Right lobe of liver (tissue), 6 donors: ENCODE measurements at regions not wholly inside any gene's neighbourhood (a gene's known extent, or its start where the extent isn't known, plus 50 kb on each side); places are given as distances from the start of the nearest gene placed in this dataset.
"Not testable (repeated sequence)": the region's sequence is repeated elsewhere in the genome, so short reads cannot be mapped to it uniquely, and the experiment has no call there.

Experiments
- ATAC-seq, 4 donors: fragments of 200-7000 bp; cut with Tn5 transposase; one replicate each; pipeline ENCODE4 v1.9.1; 2020; ENCODE audit warnings: mild to moderate bottlenecking in 4 of 4, moderate library complexity in 4 of 4
- DNase-seq, 3 donors: peaks; one replicate each; pipeline ENCODE4 v3.0.0-alpha.2; 2020
- H3K27ac ChIP-seq, 3 donors: fragments of 200-600 bp; one replicate each; pipeline ENCODE4 v1.8.0; 2022
- H3K27me3 ChIP-seq, 2 donors: fragments of 200-600 bp; one replicate each; pipeline ENCODE4 v1.8.0; 2022
- H3K36me3 ChIP-seq, 4 donors: fragments of 200-600 bp; sonication (generic) in 1 of 4; one replicate each; pipeline versions ENCODE4 v1.5.1 to v1.8.0; 2017 to 2022; ENCODE audit warnings: control low read depth in 1 of 4
- H3K4me1 ChIP-seq, 4 donors: fragments of 200-600 bp; sonication (generic) in 1 of 4; one replicate each; pipeline versions ENCODE4 v1.5.1 to v1.8.0; 2017 to 2022; ENCODE audit warnings: control low read depth in 1 of 4
- H3K4me3 ChIP-seq, 3 donors: fragments of 200-600 bp; one replicate each; pipeline ENCODE4 v1.8.0; 2022
- H3K9me3 ChIP-seq, 4 donors: fragments of 200-600 bp; sonication (generic) in 1 of 4; one replicate each; pipeline versions ENCODE4 v1.5.1 to v1.8.0; 2017 to 2022; ENCODE audit warnings: control low read depth in 1 of 4
- CTCF ChIP-seq, 4 donors: fragments of 200-600 bp in 3 of 4; fragments of 450-650 bp in 1 of 4; IDR thresholded peaks; one replicate each; pipeline versions ENCODE4 v1.5.1 to v1.8.0; 2016 to 2022; ENCODE audit warnings: antibody characterized with exemption in 4 of 4, mild to moderate bottlenecking in 2 of 4
- POLR2A ChIP-seq: fragments of 450-650 bp; IDR thresholded peaks from one replicate; pipeline ENCODE4 v1.6.1; 2017; ENCODE audit warnings: antibody characterized with exemption, mild to moderate bottlenecking
- WGBS: methylation state at CpG from one replicate; pipeline ENCODE4 v1.1.6; 2018; ENCODE audit warnings: low coverage, low lambda C conversion rate; ENCODE audit not compliant: insufficient coverage; ENCODE audit errors: missing lambda C conversion rate; 5-methylcytosine and 5-hydroxymethylcytosine counted together
- intact Hi-C, 2 donors: fragments of 100-400 bp; cut with DNase I; formaldehyde crosslinking; loops; one replicate each; pipeline versions ENCODE4 v1.11.2 to v1.14.1; 2022
- donor health status: DM: no; HTN: yes; CAD: no.
- donor health status: DM: no; HTN: no; CAD: no.
- donor health status: DM: no; HTN: no; CAD: no.
- donor health status: DM: no; HTN: yes; CAD: no.
- donor health status: DM: no; HTN: yes; CAD: no.

DNA sequence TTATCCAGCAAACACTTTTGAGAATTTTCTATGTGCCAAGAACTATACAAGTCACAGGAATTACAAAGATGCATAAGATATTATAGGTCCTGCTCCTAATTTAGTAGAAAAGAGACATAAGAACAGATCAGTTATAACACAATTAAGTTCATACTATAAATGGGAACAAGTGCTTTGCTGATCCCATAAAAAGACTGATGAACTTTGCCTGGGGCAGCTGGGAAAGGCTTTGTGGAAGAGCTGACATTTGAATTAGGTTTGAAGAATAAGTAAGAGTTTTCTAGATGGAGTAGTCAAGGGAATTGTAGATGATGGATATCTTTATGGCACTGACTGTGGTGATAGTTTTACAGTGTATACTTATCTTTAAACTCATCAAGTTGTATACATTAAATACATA lies 76.5 kb downstream of the VCAM1 start:
- Histone ChIP-seq H3K4me1 (peaks cover 0 to 10% (median 0%) of the 10 kb centered on the region in 4 donors), H3K27ac (no peak overlapping the region)

GRCh38 chr1:100799548-100799947 lies 80.0 kb downstream of the VCAM1 start:
- Histone ChIP-seq H3K9me3 (no peaks in the 10 kb centered on the region), H3K36me3 (no peaks in the 10 kb centered on the region), H3K4me1 (peaks cover 0 to 10% (median 0%) of the 10 kb centered on the region in 4 donors), H3K27ac (no peak overlapping the region), H3K4me3 (no peak overlapping the region), H3K27me3 (no peaks in the 10 kb centered on the region)
- TF ChIP-seq CTCF (IDR thresholded peaks at IDR 0.05) (no peak), POLR2A (no peak)
- 75% methylated on average over 2 of the region's 2 CpGs for WGBS
- ATAC-seq (no peak), DNase-seq (no peak)
- intact Hi-C loops = no loop called here

More for the DNA sequence above, 76.5 kb downstream of the VCAM1 start:
- Histone ChIP-seq H3K36me3 (no peaks in the 10 kb centered on the region), H3K4me3 (no peak overlapping the region), H3K27me3 (no peaks in the 10 kb centered on the region), H3K9me3 (no peaks in the 10 kb centered on the region)
- DNase-seq = no peak
- TF ChIP-seq CTCF (IDR thresholded peaks at IDR 0.05) (no peak), POLR2A (no peak)
- no peak for ATAC-seq
- intact Hi-C loops = no loop called here

- no peaks in the 10 kb centered on the region for H3K36me3 ChIP-seq
- no peak overlapping the region for H3K4me3 ChIP-seq
- H3K27ac ChIP-seq = no peak overlapping the region
- peak; percentile 48 to 83 (median 76) for ATAC-seq
- TF ChIP-seq POLR2A = no peak
- no peak for TF ChIP-seq CTCF (IDR thresholded peaks at IDR 0.05)
- no peaks in the 10 kb centered on the region for H3K9me3 ChIP-seq
- H3K27me3 ChIP-seq = no peaks in the 10 kb centered on the region
- intact Hi-C loops = no loop called here
- no peak for DNase-seq
- H3K4me1 ChIP-seq = peaks cover 0 to 10% (median 0%) of the 10 kb centered on the region in 4 donors
- 78% methylated on average over 1 of the region's 1 CpG for WGBS
Measured at GRCh38 chr1:100799954-100800612, 80.5 kb downstream of the VCAM1 start.

DNA sequence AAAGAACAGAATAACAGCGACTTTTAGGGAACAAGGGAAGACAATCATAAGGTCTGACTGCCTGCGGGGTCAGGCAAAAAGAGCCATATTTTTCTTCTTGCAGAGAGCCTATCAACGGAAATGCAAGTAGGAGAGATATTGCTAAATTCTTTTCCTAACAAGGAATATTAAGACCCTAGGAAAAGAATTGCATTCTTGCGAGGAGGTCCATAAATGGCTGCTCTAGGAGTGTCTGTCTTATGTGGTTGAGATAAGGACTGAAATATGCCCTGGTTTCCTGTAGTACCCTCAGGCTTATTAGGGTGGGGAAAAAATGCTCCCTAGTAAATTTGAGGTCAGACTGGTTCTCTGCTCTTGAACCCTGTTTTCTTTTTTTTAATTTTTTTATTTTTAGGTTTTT lies 81.7 kb downstream of the VCAM1 start:
- H3K27me3 ChIP-seq, H3K4me1 ChIP-seq, intact Hi-C loops, DNase-seq, H3K36me3 ChIP-seq, H3K9me3 ChIP-seq, H3K4me3 ChIP-seq, H3K27ac ChIP-seq, ATAC-seq: not testable (repeated sequence)
- WGBS = 100% methylated on average over 4 of the region's 4 CpGs

- H3K36me3 ChIP-seq, H3K27ac ChIP-seq, H3K4me1 ChIP-seq, H3K4me3 ChIP-seq, H3K9me3 ChIP-seq, intact Hi-C loops, DNase-seq, ATAC-seq, H3K27me3 ChIP-seq: not testable (repeated sequence)
- 35% methylated on average over 4 of the region's 4 CpGs for WGBS
Measured at GRCh38 chr1:100803280-100803679, 83.7 kb downstream of the VCAM1 start.

- no peaks in the 10 kb centered on the region for H3K36me3 ChIP-seq
- no peak overlapping the region for H3K4me3 ChIP-seq
- H3K9me3 ChIP-seq = no peaks in the 10 kb centered on the region
- intact Hi-C loops = no loop called here
- no peaks in the 10 kb centered on the region for H3K27me3 ChIP-seq
- WGBS = 53% methylated on average over 2 of the region's 2 CpGs
- no peaks in the 10 kb centered on the region for H3K4me1 ChIP-seq
- H3K27ac ChIP-seq = no peak overlapping the region
- TF ChIP-seq CTCF (IDR thresholded peaks at IDR 0.05) (no peak), POLR2A (no peak)
- ATAC-seq (no peak), DNase-seq (no peak)
Measured at GRCh38 chr1:100806601-100807000, 87.1 kb downstream of the VCAM1 start.
